ENCODE measurements at regions not wholly inside any gene's neighbourhood (a gene's known extent, or its start where the extent isn't known, plus 50 kb on each side); places are given as distances from the start of the nearest gene placed in this dataset.

GRCh38 chr1:147077936-147078605, 94.2 kb downstream of the PRKAB2 start:
- TF ChIP-seq EZH2 (IDR thresholded peaks at IDR 0.05): no peak
- TF ChIP-seq CTCF (IDR thresholded peaks at IDR 0.05): no peak
- TF ChIP-seq EZH2phosphoT487 (IDR thresholded peaks at IDR 0.05): no peak
